Neural cell (in vitro differentiated cells): ENCODE measurements at regions not wholly inside any gene's neighbourhood (a gene's known extent, or its start where the extent isn't known, plus 50 kb on each side); places are given as distances from the start of the nearest gene placed in this dataset.
"Not testable (repeated sequence)": the region's sequence is repeated elsewhere in the genome, so short reads cannot be mapped to it uniquely, and the experiment has no call there.

ENCODE experiments used
- H2AFZ ChIP-seq: fragments of 200-600, 300-800 bp; sonication (generic), shearing (Covaris generic); 2 replicates; pipeline ENCODE4 v1.6.0; 2014; ENCODE audit warnings: low read depth, mild to moderate bottlenecking, antibody characterized with exemption, low read length, moderate library complexity
- H3F3A ChIP-seq: fragments of 200-600 bp; shearing (Covaris generic); 2 replicates; pipeline ENCODE4 v1.6.1; 2016; ENCODE audit warnings: mild to moderate bottlenecking, moderate library complexity, mixed read lengths, antibody characterized with exemption, low read length; ENCODE audit not compliant: insufficient read depth, poor library complexity, severe bottlenecking
- H3K27ac ChIP-seq: fragments of 200-600, 300-800 bp; sonication (generic), shearing (Covaris generic); 2 replicates; pipeline ENCODE4 v1.5.1; 2014; ENCODE audit warnings: mild to moderate bottlenecking, low read length, moderate library complexity
- H3K27me3 ChIP-seq: fragments of 300-800, 200-600 bp; sonication (generic), shearing (Covaris generic); 2 replicates; pipeline ENCODE4 v1.6.0; 2014; ENCODE audit warnings: mild to moderate bottlenecking, low read depth, low read length, moderate library complexity; ENCODE audit not compliant: insufficient read depth
- H3K36me3 ChIP-seq: fragments of 300-800, 200-600 bp; sonication (generic), shearing (Covaris generic); 2 replicates; pipeline ENCODE4 v1.5.1; 2014; ENCODE audit warnings: mild to moderate bottlenecking, antibody characterized with exemption, low read length, moderate library complexity; ENCODE audit not compliant: insufficient read depth
- H3K4me2 ChIP-seq: fragments of 300-800, 200-600 bp; sonication (generic), shearing (Covaris generic); 2 replicates; pipeline ENCODE4 v1.6.0; 2014; ENCODE audit warnings: mild to moderate bottlenecking, low read length
- H3K4me3 ChIP-seq: fragments of 300-800, 200-600 bp; sonication (generic), shearing (Covaris generic); 2 replicates; pipeline ENCODE4 v1.5.1; 2014; ENCODE audit warnings: mild to moderate bottlenecking, low read length, moderate library complexity
- H3K79me2 ChIP-seq: fragments of 200-600 bp; shearing (Covaris generic); replicated peaks from 2 replicates; pipeline ENCODE4 v1.6.0; 2014; ENCODE audit warnings: mild to moderate bottlenecking, low read length, moderate library complexity; ENCODE audit not compliant: insufficient read depth
- H3K9ac ChIP-seq: fragments of 300-800, 200-600 bp; sonication (generic), shearing (Covaris generic); 2 replicates; pipeline ENCODE4 v1.6.1; 2016; ENCODE audit warnings: mild to moderate bottlenecking, low read length, mixed read lengths
- H3K9me2 ChIP-seq: fragments of 200-600 bp; shearing (Covaris generic); 2 replicates; pipeline ENCODE4 v1.6.1; 2016; ENCODE audit warnings: mild to moderate bottlenecking, low read length, mixed read lengths; ENCODE audit not compliant: insufficient read depth
- H3K9me3 ChIP-seq: fragments of 200-600, 300-800 bp; sonication (generic), shearing (Covaris generic); 2 replicates; pipeline ENCODE4 v1.6.1; 2016; ENCODE audit warnings: mild to moderate bottlenecking, mixed run types, low read length, moderate library complexity, mixed read lengths
- H4K20me1 ChIP-seq: fragments of 200-600 bp; shearing (Covaris generic); 2 replicates; pipeline ENCODE4 v1.6.1; 2016; ENCODE audit warnings: mild to moderate bottlenecking, mixed run types; ENCODE audit not compliant: insufficient read depth
- CTCF ChIP-seq: fragments of 450-650 bp; IDR thresholded peaks from 2 replicates; pipeline ENCODE4 v1.5.1; 2014; ENCODE audit warnings: antibody characterized with exemption, mild to moderate bottlenecking, moderate library complexity; ENCODE audit not compliant: poor library complexity, severe bottlenecking
- EP300 ChIP-seq: fragments of 450-650 bp; conservative IDR thresholded peaks from 2 replicates; pipeline ENCODE4 v1.6.1; 2014; ENCODE audit warnings: antibody characterized with exemption, mild to moderate bottlenecking, moderate library complexity; ENCODE audit not compliant: poor library complexity, severe bottlenecking
- EZH2 ChIP-seq: fragments of 200-600, 300-800 bp; shearing (Covaris generic), sonication (generic); IDR thresholded peaks from 2 replicates; pipeline ENCODE4 v1.6.1; 2014; ENCODE audit warnings: antibody characterized with exemption, low read length, borderline replicate concordance, mild to moderate bottlenecking; ENCODE audit not compliant: insufficient read depth, poor library complexity, severe bottlenecking
- MXI1 ChIP-seq: fragments of 450-650 bp; conservative IDR thresholded peaks from 2 replicates; pipeline ENCODE4 v1.6.1; 2014; ENCODE audit warnings: antibody characterized with exemption, mild to moderate bottlenecking; ENCODE audit not compliant: poor library complexity, severe bottlenecking
- POLR2AphosphoS5 ChIP-seq: IDR thresholded peaks from 2 replicates; pipeline ENCODE4 v1.6.1; 2012
- RAD21 ChIP-seq: fragments of 450-650 bp; conservative IDR thresholded peaks from 2 replicates; pipeline ENCODE4 v1.6.1; 2014; ENCODE audit warnings: antibody characterized with exemption, mild to moderate bottlenecking, moderate library complexity
- SMC3 ChIP-seq: fragments of 450-650 bp; conservative IDR thresholded peaks from 2 replicates; pipeline ENCODE4 v1.6.1; 2014; ENCODE audit warnings: antibody characterized with exemption, mild to moderate bottlenecking, moderate library complexity; ENCODE audit not compliant: poor library complexity
- TAF1 ChIP-seq: IDR thresholded peaks from 2 replicates; pipeline ENCODE4 v1.6.1; 2012; ENCODE audit warnings: low read depth
- TF ChIP-seq, protein P1 (sequence below): IDR thresholded peaks from 2 replicates; pipeline ENCODE4 v1.6.1; 2012; ENCODE audit warnings: borderline replicate concordance

- Histone ChIP-seq H3K9ac (no peak overlapping the region), H4K20me1 (no peaks in the 10 kb centered on the region), H3K9me3 (no peaks in the 10 kb centered on the region), H2AFZ (no peak overlapping the region), H3K36me3 (no peaks in the 10 kb centered on the region), H3K4me3 (no peak overlapping the region), H3K4me2 (no peak overlapping the region), H3F3A (no peaks in the 10 kb centered on the region), H3K27ac (no peak overlapping the region), H3K79me2 (no peaks in the 10 kb centered on the region), H3K9me2 (no peaks in the 10 kb centered on the region), H3K27me3 (no peaks in the 10 kb centered on the region)
- no peak for TF ChIP-seq EP300
- no peak for TF ChIP-seq EZH2
- no peak for TF ChIP-seq MXI1
- TF ChIP-seq TAF1: no peak
- TF ChIP-seq RAD21: no peak
- TF ChIP-seq, protein P1, sequence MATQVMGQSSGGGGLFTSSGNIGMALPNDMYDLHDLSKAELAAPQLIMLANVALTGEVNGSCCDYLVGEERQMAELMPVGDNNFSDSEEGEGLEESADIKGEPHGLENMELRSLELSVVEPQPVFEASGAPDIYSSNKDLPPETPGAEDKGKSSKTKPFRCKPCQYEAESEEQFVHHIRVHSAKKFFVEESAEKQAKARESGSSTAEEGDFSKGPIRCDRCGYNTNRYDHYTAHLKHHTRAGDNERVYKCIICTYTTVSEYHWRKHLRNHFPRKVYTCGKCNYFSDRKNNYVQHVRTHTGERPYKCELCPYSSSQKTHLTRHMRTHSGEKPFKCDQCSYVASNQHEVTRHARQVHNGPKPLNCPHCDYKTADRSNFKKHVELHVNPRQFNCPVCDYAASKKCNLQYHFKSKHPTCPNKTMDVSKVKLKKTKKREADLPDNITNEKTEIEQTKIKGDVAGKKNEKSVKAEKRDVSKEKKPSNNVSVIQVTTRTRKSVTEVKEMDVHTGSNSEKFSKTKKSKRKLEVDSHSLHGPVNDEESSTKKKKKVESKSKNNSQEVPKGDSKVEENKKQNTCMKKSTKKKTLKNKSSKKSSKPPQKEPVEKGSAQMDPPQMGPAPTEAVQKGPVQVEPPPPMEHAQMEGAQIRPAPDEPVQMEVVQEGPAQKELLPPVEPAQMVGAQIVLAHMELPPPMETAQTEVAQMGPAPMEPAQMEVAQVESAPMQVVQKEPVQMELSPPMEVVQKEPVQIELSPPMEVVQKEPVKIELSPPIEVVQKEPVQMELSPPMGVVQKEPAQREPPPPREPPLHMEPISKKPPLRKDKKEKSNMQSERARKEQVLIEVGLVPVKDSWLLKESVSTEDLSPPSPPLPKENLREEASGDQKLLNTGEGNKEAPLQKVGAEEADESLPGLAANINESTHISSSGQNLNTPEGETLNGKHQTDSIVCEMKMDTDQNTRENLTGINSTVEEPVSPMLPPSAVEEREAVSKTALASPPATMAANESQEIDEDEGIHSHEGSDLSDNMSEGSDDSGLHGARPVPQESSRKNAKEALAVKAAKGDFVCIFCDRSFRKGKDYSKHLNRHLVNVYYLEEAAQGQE: no peak
- no peak for TF ChIP-seq SMC3
- TF ChIP-seq POLR2AphosphoS5: no peak
- TF ChIP-seq CTCF: no peak
These were observed 65.5 kb upstream of the SLC7A14 start for GRCh38 chr3:170651260-170651845.

- H3F3A ChIP-seq: not testable (repeated sequence)
These were observed 64.7 kb upstream of the SLC7A14 start for GRCh38 chr3:170650557-170650956.

GRCh38 chr3:170644711-170645110 is 58.8 kb upstream of the SLC7A14 start:
- TF ChIP-seq TAF1 (no peak), CTCF (no peak), SMC3 (no peak), MXI1 (no peak)
- H4K20me1 ChIP-seq: no peaks in the 10 kb centered on the region
- H3K4me2 ChIP-seq: no peak overlapping the region
- no peaks in the 10 kb centered on the region for H3K36me3 ChIP-seq
- H3K79me2 ChIP-seq: no peaks in the 10 kb centered on the region
- H3K4me3 ChIP-seq: no peak overlapping the region
- no peak overlapping the region for H2AFZ ChIP-seq
- H3K9ac ChIP-seq: no peak overlapping the region
- H3K9me2 ChIP-seq: no peaks in the 10 kb centered on the region
- H3K27ac ChIP-seq: no peak overlapping the region
- H3K27me3 ChIP-seq: no peaks in the 10 kb centered on the region
- H3F3A ChIP-seq: no peaks in the 10 kb centered on the region
- no peaks in the 10 kb centered on the region for H3K9me3 ChIP-seq

More at GRCh38 chr3:170650557-170650956, 64.7 kb upstream of the SLC7A14 start:
- not testable (repeated sequence) for H4K20me1 ChIP-seq, H3K9me2 ChIP-seq, H2AFZ ChIP-seq, H3K27ac ChIP-seq, H3K9me3 ChIP-seq, H3K4me3 ChIP-seq, H3K27me3 ChIP-seq, H3K4me2 ChIP-seq, H3K36me3 ChIP-seq, H3K79me2 ChIP-seq, H3K9ac ChIP-seq
